Activated T-cell treated with anti-CD3 and anti-CD28 coated beads, Interleukin-2, amount 50 U/mL, for 72 hours (primary cell): ENCODE measurements at regions not wholly inside any gene's neighbourhood (a gene's known extent, or its start where the extent isn't known, plus 50 kb on each side); places are given as distances from the start of the nearest gene placed in this dataset.
A peak's percentile ranks its signal among the peaks of the same experiment; 100 is the strongest.

Experiments
- ATAC-seq, 2 donors: fragments of 150-1000 bp; cut with Tn5 transposase; replicated peaks in 1 of 2; 2 replicates each; pipeline ENCODE4 v1.10.0; 2021; ENCODE audit warnings: moderate library complexity in 2 of 2, mild to moderate bottlenecking in 1 of 2
- DNase-seq, 2 donors: peaks; one replicate each; pipeline ENCODE4 v3.0.0; 2021 to 2022; ENCODE audit warnings: mixed read lengths in 1 of 2
- H3K27ac Mint-ChIP-seq: one replicate; pipeline ENCODE4 v1.8.0; 2022; ENCODE audit warnings: mild to moderate bottlenecking, moderate library complexity, mixed read lengths
- H3K27me3 Mint-ChIP-seq: one replicate; pipeline ENCODE4 v1.8.0; 2022; ENCODE audit warnings: low read depth, mixed read lengths
- H3K36me3 Mint-ChIP-seq, 2 donors: one replicate each; pipeline ENCODE4 v1.8.0; 2022; ENCODE audit warnings: mixed read lengths in 2 of 2, mild to moderate bottlenecking in 1 of 2; ENCODE audit not compliant: insufficient read depth in 2 of 2
- H3K4me1 Mint-ChIP-seq: one replicate; pipeline ENCODE4 v1.8.0; 2022; ENCODE audit warnings: low read depth, mixed read lengths
- H3K4me3 Mint-ChIP-seq, 2 donors: one replicate each; pipeline ENCODE4 v1.8.0; 2022; ENCODE audit warnings: mild to moderate bottlenecking in 2 of 2, mixed read lengths in 2 of 2, moderate library complexity in 2 of 2
- H3K9me3 Mint-ChIP-seq, 2 donors: one replicate each; pipeline ENCODE4 v1.8.0; 2022; ENCODE audit warnings: mixed read lengths in 2 of 2

GRCh38 chr15:85326291-85326690 is 54.1 kb upstream of the AKAP13 start:
- Mint-ChIP-seq H3K4me1 (peaks cover 36% of the 10 kb centered on the region), H3K9me3 (peaks cover 0 to 2% of the 10 kb centered on the region in 2 donors), H3K4me3 (no peak overlapping the region), H3K27me3 (no peaks in the 10 kb centered on the region), H3K27ac (no peak overlapping the region), H3K36me3 (peaks cover 3 to 5% of the 10 kb centered on the region in 2 donors)
- DNase-seq (no peak), ATAC-seq (no peak)

GRCh38 chr15:85327820-85328219 is 52.6 kb upstream of the AKAP13 start:
- no peak overlapping the region for H3K4me3 Mint-ChIP-seq
- H3K9me3 Mint-ChIP-seq = peaks cover 0 to 5% of the 10 kb centered on the region in 2 donors
- peaks cover 3 to 6% of the 10 kb centered on the region in 2 donors for H3K36me3 Mint-ChIP-seq
- peaks cover 49% of the 10 kb centered on the region for H3K4me1 Mint-ChIP-seq
- H3K27ac Mint-ChIP-seq = no peak overlapping the region
- no peaks in the 10 kb centered on the region for H3K27me3 Mint-ChIP-seq
- ATAC-seq = no peak
- no peak for DNase-seq

- DNase-seq (peak; percentile 19 to 25), ATAC-seq (peak; percentile 14 to 28)
- Mint-ChIP-seq H3K27ac (peak overlapping the region; percentile 84), H3K36me3 (peaks cover 0 to 4% of the 10 kb centered on the region in 2 donors), H3K4me3 (peak overlapping the region; percentile 93 to 95), H3K27me3 (no peaks in the 10 kb centered on the region), H3K9me3 (peaks cover 0 to 3% of the 10 kb centered on the region in 2 donors), H3K4me1 (peaks cover 58% of the 10 kb centered on the region)
Measured at GRCh38 chr15:85329561-85330422, 50.6 kb upstream of the AKAP13 start.
